ENCODE measurements at regions not wholly inside any gene's neighbourhood (a gene's known extent, or its start where the extent isn't known, plus 50 kb on each side); places are given as distances from the start of the nearest gene placed in this dataset.

DNA sequence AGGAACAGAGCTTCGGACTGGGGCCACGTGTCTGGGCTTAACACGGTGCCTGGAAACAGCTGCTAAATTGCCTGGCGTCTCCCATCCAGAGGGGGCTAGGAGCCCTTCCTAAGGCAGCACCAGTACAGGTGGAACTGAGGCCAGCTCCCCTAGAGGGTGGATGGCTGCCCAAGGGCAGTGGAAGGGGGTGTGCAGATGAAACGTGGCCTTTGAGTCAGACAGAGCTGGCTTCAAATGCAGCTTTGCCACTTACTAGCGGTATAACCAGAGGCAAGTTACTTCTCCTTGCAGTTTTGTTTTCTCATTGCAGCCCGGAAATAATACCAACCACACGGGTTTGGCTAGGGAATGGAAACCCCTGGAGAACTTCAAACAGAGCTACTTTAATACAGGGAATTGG is 59.3 kb upstream of the SLC24A4 start:
- H3K36me3 ChIP-seq (replicated peaks; ENCODE audit: insufficient read depth, low read length), result no peaks in the 10 kb centered on the region
- TF ChIP-seq, protein P1, sequence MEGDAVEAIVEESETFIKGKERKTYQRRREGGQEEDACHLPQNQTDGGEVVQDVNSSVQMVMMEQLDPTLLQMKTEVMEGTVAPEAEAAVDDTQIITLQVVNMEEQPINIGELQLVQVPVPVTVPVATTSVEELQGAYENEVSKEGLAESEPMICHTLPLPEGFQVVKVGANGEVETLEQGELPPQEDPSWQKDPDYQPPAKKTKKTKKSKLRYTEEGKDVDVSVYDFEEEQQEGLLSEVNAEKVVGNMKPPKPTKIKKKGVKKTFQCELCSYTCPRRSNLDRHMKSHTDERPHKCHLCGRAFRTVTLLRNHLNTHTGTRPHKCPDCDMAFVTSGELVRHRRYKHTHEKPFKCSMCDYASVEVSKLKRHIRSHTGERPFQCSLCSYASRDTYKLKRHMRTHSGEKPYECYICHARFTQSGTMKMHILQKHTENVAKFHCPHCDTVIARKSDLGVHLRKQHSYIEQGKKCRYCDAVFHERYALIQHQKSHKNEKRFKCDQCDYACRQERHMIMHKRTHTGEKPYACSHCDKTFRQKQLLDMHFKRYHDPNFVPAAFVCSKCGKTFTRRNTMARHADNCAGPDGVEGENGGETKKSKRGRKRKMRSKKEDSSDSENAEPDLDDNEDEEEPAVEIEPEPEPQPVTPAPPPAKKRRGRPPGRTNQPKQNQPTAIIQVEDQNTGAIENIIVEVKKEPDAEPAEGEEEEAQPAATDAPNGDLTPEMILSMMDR (IDR thresholded peaks at IDR 0.05; ENCODE audit: low read length), result no peak
- TF ChIP-seq EZH2phosphoT487 (IDR thresholded peaks at IDR 0.05; ENCODE audit: low read length) (no peak), EZH2 (optimal IDR thresholded peaks at IDR 0.05; ENCODE audit: low read depth, low read length) (no peak)
- H3K79me2 ChIP-seq (ENCODE audit: low read length), result no peaks in the 10 kb centered on the region
- no peak overlapping the region for H3K27ac ChIP-seq (ENCODE audit: low read length)
- no peak for DNase-seq
- H4K20me1 ChIP-seq (ENCODE audit: insufficient read depth, low read length), result no peaks in the 10 kb centered on the region
- H3K4me2 ChIP-seq (ENCODE audit: low read depth, low read length), result no peak overlapping the region
- peaks cover 18% of the 10 kb centered on the region for H3K4me1 ChIP-seq (ENCODE audit: low read length)
- H3K27me3 ChIP-seq (replicated peaks; ENCODE audit: insufficient read depth, low read length), result no peaks in the 10 kb centered on the region
- no peak overlapping the region for H3K9ac ChIP-seq (ENCODE audit: low read length)
- H3K9me2 ChIP-seq (replicated peaks; ENCODE audit: insufficient read depth, low read length), result no peaks in the 10 kb centered on the region
- H3K9me3 ChIP-seq (replicated peaks; ENCODE audit: insufficient read depth, low read length), result no peaks in the 10 kb centered on the region
- H3F3A ChIP-seq (ENCODE audit: insufficient read depth, low read length), result peaks cover 6% of the 10 kb centered on the region; the same call in 1 of the 2 replicates
- no peak overlapping the region for H3K4me3 ChIP-seq (ENCODE audit: low read length)
- no peak overlapping the region for H2AFZ ChIP-seq (ENCODE audit: low read length)

DNA sequence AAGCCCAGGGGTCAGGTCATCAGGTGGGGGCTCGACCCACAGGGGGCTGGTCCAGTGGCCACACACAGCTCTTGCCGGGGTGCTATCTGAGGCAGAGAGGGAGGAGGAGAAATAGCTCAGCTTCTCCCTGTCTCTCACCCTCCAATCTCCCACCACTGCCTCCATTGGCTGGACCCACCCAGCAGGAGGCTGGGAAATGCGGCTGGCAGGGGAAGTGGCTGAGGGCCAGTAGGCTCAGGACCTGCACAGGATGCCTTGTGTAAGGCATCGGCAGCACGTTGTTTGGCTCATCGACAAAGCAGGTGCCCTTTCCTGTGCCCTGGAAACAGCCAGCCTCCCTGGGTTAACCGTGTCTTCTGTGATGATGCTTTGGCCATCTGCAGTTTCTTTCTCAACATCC is 58.8 kb upstream of the SLC24A4 start:
- Histone ChIP-seq H3K9me2 (replicated peaks; ENCODE audit: insufficient read depth, low read length) (no peaks in the 10 kb centered on the region), H3K4me3 (ENCODE audit: low read length) (no peak overlapping the region), H3K27ac (ENCODE audit: low read length) (no peak overlapping the region), H4K20me1 (ENCODE audit: insufficient read depth, low read length) (no peaks in the 10 kb centered on the region), H3K9me3 (replicated peaks; ENCODE audit: insufficient read depth, low read length) (no peaks in the 10 kb centered on the region), H3K4me2 (ENCODE audit: low read depth, low read length) (no peak overlapping the region), H3K36me3 (replicated peaks; ENCODE audit: insufficient read depth, low read length) (no peaks in the 10 kb centered on the region), H3K9ac (ENCODE audit: low read length) (no peak overlapping the region), H3K79me2 (ENCODE audit: low read length) (no peaks in the 10 kb centered on the region), H2AFZ (ENCODE audit: low read length) (no peak overlapping the region), H3K4me1 (ENCODE audit: low read length) (peaks cover 15% of the 10 kb centered on the region), H3K27me3 (replicated peaks; ENCODE audit: insufficient read depth, low read length) (no peaks in the 10 kb centered on the region), H3F3A (ENCODE audit: insufficient read depth, low read length) (peaks cover 6% of the 10 kb centered on the region; the same call in 1 of the 2 replicates)
- DNase-seq, result no peak
- TF ChIP-seq, protein P1 (IDR thresholded peaks at IDR 0.05; ENCODE audit: low read length), result no peak
- no peak for TF ChIP-seq EZH2 (optimal IDR thresholded peaks at IDR 0.05; ENCODE audit: low read depth, low read length)
- TF ChIP-seq EZH2phosphoT487 (IDR thresholded peaks at IDR 0.05; ENCODE audit: low read length), result no peak

DNA sequence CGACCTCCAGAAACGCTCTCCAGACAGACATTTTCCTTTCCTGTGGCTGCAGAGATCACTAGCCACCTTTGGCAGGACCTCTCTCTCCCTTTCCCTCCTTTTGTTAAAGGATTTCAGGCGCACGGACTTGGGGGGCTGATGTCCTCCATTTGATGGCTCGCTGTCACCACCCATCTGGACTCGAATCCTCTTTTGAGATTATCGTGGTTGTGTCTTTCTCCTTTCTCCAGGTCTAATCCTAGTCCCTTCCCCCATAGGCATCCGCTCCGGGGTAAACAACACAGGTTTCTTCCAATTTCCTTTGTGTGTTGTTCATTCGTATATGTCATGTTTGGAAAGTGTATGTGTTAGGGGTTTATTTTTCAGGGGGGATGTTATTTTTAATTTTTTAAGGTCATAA is 56.7 kb upstream of the SLC24A4 start:
- no peaks in the 10 kb centered on the region for H3K9me2 ChIP-seq (replicated peaks; ENCODE audit: insufficient read depth, low read length)
- H3K27me3 ChIP-seq (replicated peaks; ENCODE audit: insufficient read depth, low read length), result no peaks in the 10 kb centered on the region
- H3K79me2 ChIP-seq (ENCODE audit: low read length), result no peaks in the 10 kb centered on the region
- H3K4me3 ChIP-seq (ENCODE audit: low read length), result no peak overlapping the region
- no peaks in the 10 kb centered on the region for H3K9me3 ChIP-seq (replicated peaks; ENCODE audit: insufficient read depth, low read length)
- TF ChIP-seq EZH2phosphoT487 (IDR thresholded peaks at IDR 0.05; ENCODE audit: low read length), result no peak
- no peaks in the 10 kb centered on the region for H3F3A ChIP-seq (ENCODE audit: insufficient read depth, low read length)
- H3K4me1 ChIP-seq (ENCODE audit: low read length), result no peaks in the 10 kb centered on the region
- H3K36me3 ChIP-seq (replicated peaks; ENCODE audit: insufficient read depth, low read length), result no peaks in the 10 kb centered on the region
- H3K27ac ChIP-seq (ENCODE audit: low read length), result no peak overlapping the region
- DNase-seq, result no peak
- no peak overlapping the region for H3K9ac ChIP-seq (ENCODE audit: low read length)
- no peaks in the 10 kb centered on the region for H4K20me1 ChIP-seq (ENCODE audit: insufficient read depth, low read length)
- H2AFZ ChIP-seq (ENCODE audit: low read length), result no peak overlapping the region
- no peak overlapping the region for H3K4me2 ChIP-seq (ENCODE audit: low read depth, low read length)
